SK-N-SH (cell line): ENCODE measurements at regions not wholly inside any gene's neighbourhood (a gene's known extent, or its start where the extent isn't known, plus 50 kb on each side); places are given as distances from the start of the nearest gene placed in this dataset.

Experiments
- CTCF ChIP-seq: fragments of 200-600 bp; sonication (generic); IDR thresholded peaks from 2 replicates; pipeline ENCODE4 v1.6.1; 2017; ENCODE audit warnings: antibody characterized with exemption, mild to moderate bottlenecking, moderate library complexity
- REST ChIP-seq: IDR thresholded peaks from 2 replicates; pipeline ENCODE4 v1.6.1; 2012; ENCODE audit warnings: mild to moderate bottlenecking, low read depth, low read length, moderate library complexity
- TAF1 ChIP-seq: IDR thresholded peaks from 2 replicates; pipeline ENCODE4 v1.6.1; 2012; ENCODE audit warnings: low read depth, mild to moderate bottlenecking, low read length, moderate library complexity, borderline replicate concordance

GRCh38 chr4:178316211-178316610, 874.0 kb upstream of the AGA start:
- TF ChIP-seq CTCF (no peak), REST (no peak), TAF1 (no peak)
